Neutrophil (primary cell): ENCODE measurements at regions not wholly inside any gene's neighbourhood (a gene's known extent, or its start where the extent isn't known, plus 50 kb on each side); places are given as distances from the start of the nearest gene placed in this dataset.
"Not testable (repeated sequence)": the region's sequence is repeated elsewhere in the genome, so short reads cannot be mapped to it uniquely, and the experiment has no call there.

Source experiments
- H3K27ac ChIP-seq: fragments of 200-600 bp; sonication (generic); 2 replicates; pipeline ENCODE4 v1.5.1; 2016; ENCODE audit warnings: mild to moderate bottlenecking, moderate library complexity
- H3K27me3 ChIP-seq: fragments of 200-600 bp; sonication (generic); 2 replicates; pipeline ENCODE4 v1.6.0; 2016; ENCODE audit warnings: mild to moderate bottlenecking
- H3K36me3 ChIP-seq: fragments of 200-600 bp; sonication (generic); 2 replicates; pipeline ENCODE4 v1.5.1; 2017
- H3K4me1 ChIP-seq, 2 experiments: fragments of 200-600 bp in 1 of 2; sonication (generic) in 1 of 2; 1 replicate in 1 of 2; 2 replicates in 1 of 2; pipeline versions ENCODE4 v1.5.1 to v1.6.1; 2013 to 2016; ENCODE audit warnings: low read depth in 1 of 2, low read length in 1 of 2, mild to moderate bottlenecking in 1 of 2, moderate library complexity in 1 of 2; ENCODE audit not compliant: control insufficient read depth in 1 of 2, insufficient read depth in 1 of 2
- H3K4me3 ChIP-seq, 2 experiments: fragments of 200-600 bp in 1 of 2; sonication (generic) in 1 of 2; 1 replicate in 1 of 2; 2 replicates in 1 of 2; pipeline ENCODE4 v1.5.1; 2013 to 2016; ENCODE audit warnings: low read depth in 1 of 2, low read length in 1 of 2, mild to moderate bottlenecking in 1 of 2, moderate library complexity in 1 of 2
- H3K9me3 ChIP-seq: fragments of 200-600 bp; sonication (generic); 2 replicates; pipeline ENCODE4 v1.5.1; 2016
- CTCF ChIP-seq: fragments of 200-600 bp; sonication (generic); IDR thresholded peaks from 2 replicates; pipeline ENCODE4 v1.5.1; 2016; ENCODE audit warnings: antibody characterized with exemption

- TF ChIP-seq CTCF, result no peak
Measured at GRCh38 chr16:22710326-22710725, 103.6 kb upstream of the HS3ST2 start.

DNA sequence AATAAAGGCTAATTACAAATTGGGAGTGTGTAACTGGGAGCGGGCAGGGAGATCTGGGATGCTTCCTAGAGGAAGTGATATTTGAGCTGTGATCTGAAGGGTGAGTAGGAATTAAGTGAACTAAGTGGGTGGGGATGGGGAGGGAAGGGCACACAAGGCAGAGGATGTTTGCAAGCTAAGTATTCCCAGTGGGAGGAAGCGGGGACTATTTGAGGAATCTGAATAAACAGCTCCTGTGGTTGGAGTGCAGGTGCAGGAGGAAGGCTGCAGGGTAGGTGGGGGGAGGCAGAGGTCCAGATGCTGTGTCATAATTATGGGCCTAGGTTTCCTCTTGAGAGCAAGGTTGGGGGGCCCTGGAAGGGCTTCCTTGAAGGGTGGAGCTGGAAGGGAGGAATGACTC lies 102.1 kb upstream of the HS3ST2 start:
- H3K4me3 ChIP-seq, result no peak overlapping the region
- H3K27ac ChIP-seq, result no peak overlapping the region
- no peaks in the 10 kb centered on the region for H3K4me1 ChIP-seq
- no peaks in the 10 kb centered on the region for H3K27me3 ChIP-seq
- no peaks in the 10 kb centered on the region for H3K36me3 ChIP-seq
- no peaks in the 10 kb centered on the region for H3K9me3 ChIP-seq
- no peak for TF ChIP-seq CTCF

More at GRCh38 chr16:22710326-22710725, 103.6 kb upstream of the HS3ST2 start:
- H3K4me3 ChIP-seq, result no peak overlapping the region
- no peaks in the 10 kb centered on the region for H3K36me3 ChIP-seq
- H3K27me3 ChIP-seq, result no peaks in the 10 kb centered on the region
- no peaks in the 10 kb centered on the region for H3K9me3 ChIP-seq
- no peaks in the 10 kb centered on the region for H3K4me1 ChIP-seq
- H3K27ac ChIP-seq, result no peak overlapping the region

DNA sequence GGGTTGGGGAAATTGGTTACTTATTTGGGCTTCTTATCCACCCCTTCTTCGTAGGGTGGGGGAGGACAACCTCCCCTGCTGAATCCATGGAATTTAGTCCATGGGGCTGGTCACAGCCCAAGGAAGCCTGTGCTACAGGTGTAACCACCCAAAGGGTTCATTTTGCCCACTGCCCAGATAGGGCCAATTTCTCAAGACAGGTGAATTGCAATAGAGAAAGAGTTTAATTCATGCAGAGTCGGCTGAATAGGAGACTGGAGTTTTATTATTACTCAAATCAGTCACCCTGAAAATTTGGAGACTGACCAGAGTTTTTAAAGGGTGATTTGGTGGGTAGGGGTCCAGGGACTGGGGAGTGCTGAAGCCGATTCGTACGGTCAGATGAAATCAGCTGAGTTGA lies 101.5 kb upstream of the HS3ST2 start:
- Histone ChIP-seq H3K27ac (no peak overlapping the region), H3K36me3 (no peaks in the 10 kb centered on the region), H3K4me1 (no peaks in the 10 kb centered on the region), H3K27me3 (no peaks in the 10 kb centered on the region), H3K9me3 (no peaks in the 10 kb centered on the region), H3K4me3 (no peak overlapping the region)
- no peak for TF ChIP-seq CTCF

DNA sequence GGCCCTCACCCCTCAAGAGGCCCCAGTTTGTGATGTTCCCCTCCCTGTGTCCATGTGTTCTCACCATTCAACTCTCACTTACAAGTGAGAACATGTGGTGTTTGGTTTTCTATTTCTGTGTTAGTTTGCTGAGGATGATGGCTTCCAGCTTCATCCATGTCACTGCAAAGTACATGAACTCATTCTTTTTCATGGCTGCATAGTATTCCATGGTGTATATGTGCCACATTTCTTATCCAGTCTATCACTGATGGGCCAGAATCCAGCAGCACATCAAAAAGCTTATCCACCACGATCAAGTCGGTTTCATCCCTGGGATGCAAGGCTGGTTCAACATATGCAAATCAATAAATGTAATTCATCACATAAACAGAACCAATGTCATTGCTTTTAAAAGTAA lies 95.4 kb upstream of the HS3ST2 start:
- H3K4me3 ChIP-seq, H3K36me3 ChIP-seq: not testable (repeated sequence)

GRCh38 chr16:22719945-22720344 lies 94.0 kb upstream of the HS3ST2 start:
- no peak for TF ChIP-seq CTCF
- Histone ChIP-seq H3K27ac (no peak overlapping the region), H3K36me3 (no peaks in the 10 kb centered on the region), H3K9me3 (no peaks in the 10 kb centered on the region), H3K4me3 (no peak overlapping the region), H3K4me1 (no peaks in the 10 kb centered on the region), H3K27me3 (no peaks in the 10 kb centered on the region)

More for the DNA sequence above, 95.4 kb upstream of the HS3ST2 start:
- H3K27ac ChIP-seq, H3K9me3 ChIP-seq, H3K4me1 ChIP-seq, H3K27me3 ChIP-seq: not testable (repeated sequence)

DNA sequence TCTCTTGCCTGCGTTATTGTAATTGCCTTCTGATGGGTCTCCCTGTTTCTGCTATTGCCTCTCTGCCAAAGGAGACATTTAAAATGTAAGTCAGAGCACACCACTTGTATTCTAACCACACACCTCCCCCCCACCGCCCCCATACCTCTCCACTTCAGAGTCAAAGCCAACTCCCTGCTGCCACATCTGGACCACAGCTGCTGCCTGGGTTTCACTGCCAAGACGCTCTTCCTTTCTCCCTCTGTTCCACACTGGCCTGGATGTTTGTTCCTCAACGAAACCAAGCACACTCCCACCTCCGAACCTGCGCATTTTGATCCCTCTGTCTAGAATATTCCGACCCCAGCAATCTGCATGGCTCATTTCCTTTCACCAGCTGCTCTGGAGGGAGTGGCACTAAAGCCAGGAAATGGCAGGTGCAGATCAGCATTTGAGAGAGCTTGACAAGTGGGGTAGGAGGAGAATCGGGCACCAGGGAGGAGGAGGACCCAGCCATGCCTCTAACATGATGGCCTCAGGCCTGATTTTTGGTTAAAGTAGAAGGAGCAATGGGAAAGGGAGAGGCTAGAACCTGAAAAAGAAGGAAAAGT lies 92.4 kb upstream of the HS3ST2 start:
- Histone ChIP-seq H3K27me3 (no peaks in the 10 kb centered on the region), H3K9me3 (no peaks in the 10 kb centered on the region), H3K27ac (no peak overlapping the region), H3K36me3 (no peaks in the 10 kb centered on the region), H3K4me1 (no peaks in the 10 kb centered on the region), H3K4me3 (no peak overlapping the region)
- TF ChIP-seq CTCF, result no peak

DNA sequence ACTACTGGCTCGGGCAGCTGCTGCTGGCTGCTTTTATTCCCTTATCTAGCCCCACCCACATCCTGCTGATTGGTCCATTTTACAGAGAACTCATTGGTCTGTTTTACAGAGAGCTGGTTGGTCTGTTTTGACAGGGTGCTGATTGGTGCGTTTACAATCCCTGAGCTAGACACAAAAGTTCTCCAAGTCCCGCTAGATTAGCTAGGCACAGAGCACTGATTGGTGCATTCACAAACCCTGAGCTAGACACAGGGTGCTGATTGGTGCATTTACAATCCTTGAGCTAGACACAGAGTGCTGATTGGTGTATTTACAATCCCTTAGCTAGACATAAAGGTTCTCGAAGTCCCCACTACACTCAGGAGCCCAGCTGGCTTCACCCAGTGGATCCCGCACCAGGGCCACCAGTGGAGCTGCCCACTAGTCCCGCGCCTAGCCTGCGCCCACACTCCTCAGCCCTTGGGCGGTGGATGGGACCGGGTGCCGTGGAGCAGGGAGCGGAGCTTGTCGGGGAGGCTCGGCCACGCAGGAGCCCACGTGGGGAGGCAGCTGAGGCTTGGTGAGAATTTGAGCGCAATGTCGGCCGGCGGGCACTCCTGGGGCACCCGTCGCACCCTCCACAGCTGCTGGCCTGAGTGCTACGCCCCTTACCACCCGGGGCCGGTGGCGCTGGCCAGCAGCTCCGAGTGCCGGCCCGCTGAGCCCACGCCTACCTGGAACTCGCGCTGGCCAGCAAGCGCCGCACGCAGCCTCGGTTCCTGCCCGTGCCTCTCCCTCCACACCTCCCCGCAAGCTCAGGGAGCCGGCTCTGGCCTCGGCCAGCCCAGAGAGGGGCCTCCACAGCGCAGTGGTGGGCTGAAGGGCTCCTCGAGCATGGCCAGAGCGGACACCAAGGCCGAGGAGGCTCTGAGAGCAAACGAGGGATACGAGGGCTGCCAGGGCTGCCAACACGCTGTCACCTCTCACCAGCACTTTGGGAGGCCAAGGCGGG lies 91.1 kb upstream of the HS3ST2 start:
- H3K4me1 ChIP-seq, H3K36me3 ChIP-seq, H3K27ac ChIP-seq, H3K27me3 ChIP-seq, H3K4me3 ChIP-seq, H3K9me3 ChIP-seq: not testable (repeated sequence)
